ENCODE measurements at regions not wholly inside any gene's neighbourhood (a gene's known extent, or its start where the extent isn't known, plus 50 kb on each side); places are given as distances from the start of the nearest gene placed in this dataset.

- no peak for DNase-seq (ENCODE audit: low read depth in 4 of 4, low spot score in 3 of 4)
These were observed 242.5 kb upstream of the FAT4 start for GRCh38 chr4:125072269-125072668.

DNA sequence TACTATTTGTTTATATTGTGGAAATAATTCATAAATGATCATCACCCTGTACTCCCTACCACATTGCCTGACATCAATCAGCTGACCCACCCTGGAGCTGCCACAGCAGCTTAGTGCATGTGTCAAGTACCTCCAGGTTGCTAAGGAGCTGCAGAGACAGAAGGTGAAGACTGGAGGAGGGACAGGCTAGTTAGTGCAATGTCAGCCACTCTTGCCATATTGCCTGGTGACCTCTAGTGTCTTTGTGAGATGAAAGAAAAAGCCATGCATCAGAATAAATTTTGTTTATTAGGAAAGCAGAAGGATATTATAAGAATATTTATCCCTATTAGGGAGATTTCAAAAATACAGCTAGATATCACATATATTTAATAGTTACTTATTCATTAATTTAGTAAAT lies 243.9 kb upstream of the FAT4 start:
- DNase-seq (ENCODE audit: low read depth in 4 of 4, low spot score in 3 of 4): no peak

DNA sequence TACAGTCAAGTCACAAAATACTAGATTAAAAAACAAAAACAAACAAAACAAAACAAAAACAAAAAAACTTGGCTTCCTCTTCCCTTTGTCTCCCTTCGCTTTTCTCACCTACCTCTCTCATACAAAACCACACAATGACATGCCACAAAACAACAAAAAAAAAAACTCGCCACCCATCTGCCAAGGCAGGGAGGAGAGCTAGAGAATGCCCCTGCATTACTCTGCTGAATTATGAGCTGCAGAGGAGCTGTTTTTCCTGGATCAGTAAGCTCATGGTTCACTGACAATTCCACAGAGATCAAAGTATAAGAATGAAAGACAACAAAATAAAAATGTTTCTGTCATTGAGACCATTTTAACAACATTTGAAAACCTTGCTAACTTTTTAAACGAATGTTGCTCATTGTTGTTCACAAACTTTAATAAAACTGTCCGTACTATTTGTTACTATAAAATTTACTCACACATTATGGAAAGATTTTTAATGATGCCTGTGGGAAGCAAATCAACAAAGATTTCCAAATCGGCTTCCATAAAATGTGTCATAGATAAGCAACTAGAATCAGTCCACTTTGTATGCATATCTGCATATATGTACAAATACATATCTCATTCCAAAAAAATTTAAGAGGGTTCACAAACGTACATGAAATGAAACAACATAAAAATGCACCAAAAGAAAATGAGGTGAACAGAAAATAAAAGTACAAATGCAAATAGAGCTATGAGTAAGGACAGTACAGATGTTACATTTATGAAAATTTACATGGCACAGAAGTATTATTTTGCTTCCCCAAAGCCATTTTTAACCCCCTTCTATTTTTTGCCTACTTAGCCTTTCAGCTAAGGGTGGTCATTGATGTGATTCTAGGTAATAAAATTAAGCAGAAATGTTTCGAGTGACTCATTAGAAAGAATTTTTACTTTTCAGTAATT lies 252.4 kb upstream of the FAT4 start:
- DNase-seq (ENCODE audit: low read depth in 4 of 4, low spot score in 3 of 4): no peak

DNA sequence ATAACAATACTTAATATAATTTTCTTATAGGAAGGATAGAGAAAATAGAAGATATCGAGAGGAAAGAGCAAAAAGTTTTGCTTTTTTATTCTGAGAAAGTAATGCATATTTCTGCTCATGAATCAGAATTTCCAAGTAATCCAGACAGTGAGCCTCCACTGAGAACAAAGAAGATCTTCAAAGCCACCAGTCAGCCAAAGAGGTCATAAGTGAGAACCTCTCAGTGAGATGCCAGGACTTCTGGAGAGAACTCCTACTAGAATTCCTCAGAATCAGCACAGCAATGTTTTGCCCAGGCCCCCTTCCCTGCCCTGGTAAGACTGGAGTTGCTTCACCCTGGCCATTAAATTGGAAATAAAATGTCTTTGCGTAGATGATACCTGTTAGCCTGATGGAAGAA lies 254.4 kb upstream of the FAT4 start:
- no peak for DNase-seq (ENCODE audit: low read depth in 4 of 4, low spot score in 3 of 4)

GRCh38 chr4:125049711-125050110 lies 265.0 kb upstream of the FAT4 start:
- no peak for DNase-seq (ENCODE audit: low read depth in 4 of 4, low spot score in 3 of 4)

DNA sequence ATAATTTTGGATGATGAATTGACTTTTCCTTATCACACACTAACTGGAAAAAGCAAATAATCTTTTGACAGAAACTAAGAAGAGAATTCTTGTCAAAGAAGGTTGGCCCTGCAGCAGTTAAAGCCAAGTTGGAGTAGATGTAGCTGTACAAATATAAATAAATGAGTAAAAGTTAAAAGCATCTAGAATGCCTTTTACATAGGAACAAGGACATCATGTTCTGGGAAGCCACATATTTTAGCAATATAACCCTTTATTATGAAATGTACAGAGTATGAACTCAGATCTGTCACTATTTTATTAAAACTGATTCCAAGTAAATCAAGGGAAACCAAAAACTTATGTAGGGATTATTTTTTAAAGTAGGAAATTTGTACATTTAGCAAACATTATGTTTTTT lies 269.4 kb upstream of the FAT4 start:
- DNase-seq (ENCODE audit: low read depth in 4 of 4, low spot score in 3 of 4): no peak

DNA sequence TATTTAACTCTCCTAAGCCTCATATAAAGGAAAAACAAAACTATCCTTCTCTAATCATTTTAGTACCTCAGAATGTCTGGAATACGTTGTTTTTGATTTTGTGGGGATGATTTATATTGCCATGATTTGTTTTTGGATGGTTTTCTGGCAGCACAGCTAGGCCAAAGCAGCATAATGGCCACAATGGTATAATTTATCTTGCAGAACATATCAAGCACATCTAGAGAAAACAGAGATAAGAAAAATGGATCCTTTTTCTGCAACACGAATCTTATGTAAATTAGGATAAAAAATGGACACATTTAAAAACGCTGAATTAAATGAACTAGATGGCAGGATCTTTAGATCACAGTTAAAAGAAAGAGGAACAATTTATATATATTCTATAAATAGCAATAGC lies 269.9 kb upstream of the FAT4 start:
- no peak for DNase-seq (ENCODE audit: low read depth in 4 of 4, low spot score in 3 of 4)

GRCh38 chr4:125043486-125043885 lies 271.3 kb upstream of the FAT4 start:
- no peak for DNase-seq (ENCODE audit: low read depth in 4 of 4, low spot score in 3 of 4)

DNA sequence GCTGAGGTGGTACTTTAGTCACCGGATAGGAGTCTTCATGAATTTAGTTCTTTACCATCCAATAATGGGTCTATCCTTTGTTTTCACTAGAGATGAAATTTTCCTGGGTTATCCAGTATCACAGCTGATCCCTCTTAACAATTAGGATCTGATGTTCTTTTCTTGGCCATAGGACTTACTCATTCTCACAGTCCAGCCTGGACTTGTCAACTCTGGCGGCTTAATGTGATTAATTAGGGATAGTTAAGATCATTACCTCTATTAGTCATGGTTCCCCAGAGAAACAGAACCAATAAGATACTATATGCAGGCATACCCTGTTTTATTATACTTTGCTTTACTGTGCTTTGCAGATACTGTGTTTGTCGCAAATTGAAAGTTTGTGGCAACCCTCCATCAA lies 272.7 kb upstream of the FAT4 start:
- no peak for DNase-seq (ENCODE audit: low read depth in 4 of 4, low spot score in 3 of 4)

GRCh38 chr4:125041372-125041930 lies 273.3 kb upstream of the FAT4 start:
- DNase-seq (ENCODE audit: low read depth in 4 of 4, low spot score in 3 of 4): no peak

DNA sequence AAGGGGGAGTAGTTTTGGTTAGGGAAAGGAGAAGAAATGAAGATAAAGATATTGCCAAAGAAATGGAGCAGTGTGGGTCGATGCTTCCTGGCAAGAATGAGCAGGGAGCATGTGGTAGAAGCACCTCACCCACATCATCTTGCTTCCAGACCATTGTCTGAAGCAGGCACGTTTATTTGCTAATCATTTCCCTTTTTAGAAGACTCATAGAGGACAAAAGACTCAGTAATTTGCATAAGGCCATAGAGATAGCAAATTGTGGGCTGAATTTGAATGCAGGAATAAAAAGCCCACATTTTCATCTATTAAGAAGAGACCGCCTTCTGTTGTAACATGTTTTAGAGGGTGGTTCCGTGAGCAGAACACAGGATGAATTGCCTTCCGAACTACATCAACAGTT lies 275.2 kb upstream of the FAT4 start:
- DNase-seq (ENCODE audit: low read depth in 4 of 4, low spot score in 3 of 4): no peak

DNA sequence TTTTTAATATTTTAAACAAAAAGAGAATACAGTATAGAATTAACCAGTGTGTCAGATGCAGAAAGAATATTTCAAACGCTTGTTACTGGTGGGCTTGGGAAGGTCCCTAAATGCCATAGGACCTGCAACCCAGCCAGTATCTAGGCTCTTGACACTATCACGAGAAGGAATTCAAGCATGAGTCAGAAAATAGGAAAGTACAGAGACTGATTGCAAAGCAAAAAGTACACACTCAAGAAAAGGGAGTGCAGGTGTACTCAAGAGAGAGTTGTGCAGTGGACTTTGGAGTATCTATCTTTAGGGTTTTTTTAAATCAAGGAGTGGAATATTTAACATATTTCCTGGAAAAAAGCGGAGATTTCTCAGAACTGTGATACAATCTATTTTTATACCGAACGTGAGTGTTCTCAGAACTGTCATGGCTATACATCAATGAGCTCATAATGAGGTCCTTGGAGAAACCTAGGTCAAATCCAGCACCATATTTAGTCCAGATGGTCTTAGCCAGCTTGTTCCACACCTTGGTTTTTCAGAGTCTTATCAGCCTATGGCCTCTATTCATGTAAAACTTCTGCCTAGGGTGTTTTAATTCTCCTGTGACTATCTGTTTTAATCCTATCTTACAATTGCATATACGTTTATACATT lies 291.8 kb upstream of the FAT4 start:
- DNase-seq (ENCODE audit: low read depth in 4 of 4, low spot score in 3 of 4): no peak

DNA sequence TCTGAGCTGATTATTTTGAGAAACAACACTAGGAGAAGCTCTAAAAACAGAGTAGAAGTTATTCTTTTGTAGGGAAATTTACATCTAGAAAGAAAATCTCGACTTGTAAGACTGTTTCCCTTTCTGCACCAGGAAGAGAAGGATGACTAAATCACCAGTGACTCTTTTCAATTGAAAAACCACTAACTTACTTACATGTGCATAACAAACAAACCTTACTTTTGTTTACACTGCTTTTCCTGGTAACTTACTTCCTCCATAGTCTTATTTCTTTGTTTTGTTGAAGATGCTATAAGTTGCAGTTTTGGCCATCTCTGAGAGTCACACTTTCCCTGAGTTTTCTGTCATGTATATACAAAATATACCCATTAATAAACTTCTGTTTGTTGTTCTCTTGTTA lies 293.6 kb upstream of the FAT4 start:
- no peak for DNase-seq (ENCODE audit: low read depth in 4 of 4, low spot score in 3 of 4)

GRCh38 chr4:125020089-125021034 lies 294.4 kb upstream of the FAT4 start:
- no peak for DNase-seq (ENCODE audit: low read depth in 4 of 4, low spot score in 3 of 4)

- peak in 3 of 4 donors; percentile 3 to 27 (median 16) for DNase-seq (ENCODE audit: low read depth in 4 of 4, low spot score in 3 of 4)
These were observed 297.9 kb upstream of the FAT4 start for GRCh38 chr4:125016892-125017299.

GRCh38 chr4:125013891-125014290 lies 300.9 kb upstream of the FAT4 start:
- DNase-seq (ENCODE audit: low read depth in 4 of 4, low spot score in 3 of 4): no peak

DNA sequence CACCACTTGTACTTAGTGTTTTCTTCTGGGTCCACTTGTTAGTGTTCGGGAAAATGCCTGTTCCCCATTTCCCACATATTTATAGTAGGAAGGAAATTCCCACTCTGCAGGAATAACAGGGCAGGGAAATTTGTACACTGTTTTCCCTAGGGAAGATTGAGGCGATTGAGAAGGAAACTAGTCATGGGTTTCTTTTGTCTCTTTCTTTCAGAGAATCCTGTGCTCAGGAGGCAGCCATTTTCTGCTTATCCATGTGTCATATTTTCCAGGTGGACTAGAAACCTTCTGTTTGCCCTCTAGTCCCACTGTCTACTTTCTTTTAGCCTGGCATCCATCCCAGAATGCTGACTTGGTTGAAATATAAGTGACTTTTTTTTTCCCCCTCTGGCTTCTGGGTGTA lies 299.1 kb upstream of the ANKRD50 start:
- no peak for DNase-seq (ENCODE audit: low read depth in 4 of 4, low spot score in 3 of 4)

- DNase-seq (ENCODE audit: low read depth in 4 of 4, low spot score in 3 of 4): no peak
These were observed 298.4 kb upstream of the ANKRD50 start for GRCh38 chr4:125010796-125011503.

GRCh38 chr4:125008676-125009075 lies 296.1 kb upstream of the ANKRD50 start:
- DNase-seq (ENCODE audit: low read depth in 4 of 4, low spot score in 3 of 4): no peak

- DNase-seq (ENCODE audit: low read depth in 4 of 4, low spot score in 3 of 4): no peak
These were observed 292.1 kb upstream of the ANKRD50 start for GRCh38 chr4:125004676-125005075.

Data from left renal pelvis (tissue), 4 donors.